GM19035 (cell line): ENCODE measurements at regions not wholly inside any gene's neighbourhood (a gene's known extent, or its start where the extent isn't known, plus 50 kb on each side); places are given as distances from the start of the nearest gene placed in this dataset.
"Not testable (repeated sequence)": the region's sequence is repeated elsewhere in the genome, so short reads cannot be mapped to it uniquely, and the experiment has no call there.

Experiments used
- ATAC-seq: cut with Tn5 transposase; IDR thresholded peaks from one replicate; pipeline ENCODE4 v1.9.1; 2021; ENCODE audit not compliant: unreplicated experiment

DNA sequence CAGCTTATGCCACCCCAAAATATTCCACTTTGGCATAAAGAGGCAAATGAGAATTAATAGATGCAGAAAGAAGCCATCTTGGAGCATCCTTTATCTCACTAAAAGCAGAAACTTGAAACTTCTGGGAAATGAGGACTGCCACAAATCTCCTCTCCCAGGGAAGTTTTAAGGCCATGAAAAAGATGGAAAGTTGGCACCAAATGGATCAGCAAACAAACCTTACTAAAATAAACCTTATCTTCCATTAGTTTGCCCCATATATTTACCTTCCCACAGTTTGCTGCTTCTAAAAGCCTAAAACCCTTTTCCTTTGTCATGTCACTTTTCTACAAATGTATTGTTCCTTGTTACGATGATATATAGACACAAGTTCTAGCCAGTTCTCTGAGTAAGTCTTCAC, 340.0 kb upstream of the USP15 start:
- no peak for ATAC-seq

GRCh38 chr12:61923152-61923551, 337.1 kb upstream of the USP15 start:
- no peak for ATAC-seq

GRCh38 chr12:61934564-61934963, 325.6 kb upstream of the USP15 start:
- ATAC-seq: no peak

- ATAC-seq: no peak
These were observed 320.2 kb upstream of the USP15 start for GRCh38 chr12:61939977-61940376.

GRCh38 chr12:61956545-61956944, 303.7 kb upstream of the USP15 start:
- no peak for ATAC-seq

DNA sequence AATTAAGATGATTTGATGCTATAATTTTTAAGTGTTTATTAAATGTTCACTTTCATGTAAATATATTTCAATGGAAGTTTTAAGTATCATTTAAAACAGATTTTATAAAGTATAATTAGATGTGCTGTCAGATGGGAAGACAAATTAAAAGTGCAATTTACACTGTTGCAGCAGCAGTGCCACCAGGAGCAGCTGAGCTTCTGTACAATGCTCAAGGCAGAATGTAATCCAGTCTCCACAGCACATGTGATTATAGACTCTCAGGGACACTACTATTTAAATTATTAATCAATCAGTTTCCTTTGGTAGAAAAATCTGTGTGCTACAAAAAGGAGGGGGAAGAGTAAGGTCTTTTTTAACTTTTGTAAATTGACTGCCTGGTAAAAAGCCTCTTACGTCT, 285.7 kb upstream of the USP15 start:
- no peak for ATAC-seq

GRCh38 chr12:61985830-61986229, 274.4 kb upstream of the USP15 start:
- no peak for ATAC-seq

DNA sequence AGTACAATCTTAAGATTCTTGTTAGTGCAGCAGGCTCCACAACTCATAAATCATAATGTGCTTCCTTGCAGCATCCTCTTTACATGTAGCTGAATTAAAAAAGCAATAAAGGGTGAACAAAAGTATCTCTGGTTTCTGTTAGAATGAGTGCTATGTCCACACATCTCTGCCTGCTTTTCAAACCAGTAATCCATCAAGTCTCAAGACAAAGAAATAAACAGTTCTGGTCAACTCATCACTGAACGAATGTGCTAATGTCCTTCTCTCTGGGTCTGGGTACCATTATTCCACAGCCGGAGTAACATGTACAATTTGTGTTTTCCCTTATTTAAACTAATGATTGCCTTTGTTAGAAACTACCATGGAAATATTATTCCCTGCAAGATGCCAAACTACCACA, 273.0 kb upstream of the USP15 start:
- ATAC-seq: no peak

DNA sequence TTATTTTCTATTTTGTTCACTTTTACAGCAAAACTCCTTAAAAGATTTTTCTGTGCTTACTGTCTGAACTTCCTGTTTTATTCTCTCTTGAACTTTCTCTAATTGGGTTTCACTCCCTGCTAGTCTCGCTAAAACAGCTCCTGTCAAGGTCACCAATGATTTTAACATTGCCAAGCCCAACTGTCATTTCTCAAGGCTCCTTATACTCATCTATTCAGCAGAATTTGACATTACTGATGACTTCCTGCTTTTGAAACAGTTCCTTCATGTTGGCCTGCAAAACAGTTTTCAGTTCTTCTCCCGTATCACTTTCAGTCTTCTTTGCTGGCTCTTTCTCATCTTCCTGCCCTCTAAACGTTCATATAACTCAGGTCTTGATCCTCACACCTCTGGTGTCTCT, 268.5 kb upstream of the USP15 start:
- ATAC-seq: no peak

GRCh38 chr12:61993734-61994345, 266.4 kb upstream of the USP15 start:
- peak; percentile 64 for ATAC-seq

GRCh38 chr12:61996717-61997116, 263.5 kb upstream of the USP15 start:
- ATAC-seq: no peak

- ATAC-seq: no peak
These were observed 261.4 kb upstream of the USP15 start for GRCh38 chr12:61998791-61999190.

DNA sequence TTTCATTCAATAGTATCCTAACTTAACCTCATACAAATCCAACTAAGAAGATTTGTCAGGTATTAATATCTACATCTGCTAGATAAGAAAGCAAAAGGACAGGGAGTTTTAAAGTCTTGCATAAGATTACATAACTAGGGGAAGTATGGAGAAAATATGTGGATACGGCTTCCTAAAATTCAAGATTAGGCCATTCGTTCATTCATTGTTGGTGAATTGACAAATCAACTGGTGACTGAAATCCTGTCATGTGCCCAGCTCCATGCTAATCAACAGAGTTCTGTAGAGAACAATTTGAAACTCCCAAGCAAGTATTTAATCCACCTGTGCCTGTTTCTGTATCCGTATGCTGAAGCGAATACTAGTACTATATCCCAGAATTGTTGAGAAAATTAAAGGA, 260.9 kb upstream of the USP15 start:
- no peak for ATAC-seq

DNA sequence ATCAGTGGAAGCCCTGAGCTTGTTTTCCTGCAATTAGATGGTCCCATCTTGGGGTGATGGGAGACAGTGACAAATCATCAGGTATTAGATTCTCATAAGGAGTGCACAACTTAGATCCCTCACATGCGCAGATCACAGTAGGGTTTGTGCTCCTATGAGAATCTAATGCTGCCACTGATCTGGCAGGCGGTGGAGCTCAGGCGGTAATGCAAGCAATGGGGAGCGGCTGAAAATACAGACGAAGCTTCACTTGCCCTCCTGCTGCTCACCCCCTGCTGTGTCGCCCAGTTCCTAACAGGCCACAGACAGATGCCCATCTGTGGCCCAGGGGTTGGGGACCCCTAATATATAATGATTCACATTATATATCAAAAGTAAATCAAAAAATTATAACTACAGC, 258.8 kb upstream of the USP15 start:
- ATAC-seq: no peak

- ATAC-seq: no peak
These were observed 257.0 kb upstream of the USP15 start for GRCh38 chr12:62003226-62003625.

DNA sequence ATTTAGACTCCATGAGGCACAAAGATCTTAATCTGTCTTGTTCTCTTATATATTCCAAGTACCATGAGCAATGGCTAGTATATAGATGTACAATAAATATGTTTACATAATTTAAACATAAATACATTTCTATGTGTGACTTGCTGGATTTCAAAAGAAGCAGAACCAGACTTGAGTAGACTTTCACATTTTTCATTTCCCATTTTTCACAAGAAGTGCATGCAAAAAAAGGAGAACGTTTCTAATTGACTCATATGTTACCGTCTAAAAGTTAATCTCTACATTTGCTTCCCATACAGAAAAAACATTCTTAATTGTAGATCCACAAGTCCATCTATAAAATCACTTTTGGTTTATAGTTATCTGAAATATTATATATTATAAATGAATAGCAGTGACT, 256.5 kb upstream of the USP15 start:
- no peak for ATAC-seq

DNA sequence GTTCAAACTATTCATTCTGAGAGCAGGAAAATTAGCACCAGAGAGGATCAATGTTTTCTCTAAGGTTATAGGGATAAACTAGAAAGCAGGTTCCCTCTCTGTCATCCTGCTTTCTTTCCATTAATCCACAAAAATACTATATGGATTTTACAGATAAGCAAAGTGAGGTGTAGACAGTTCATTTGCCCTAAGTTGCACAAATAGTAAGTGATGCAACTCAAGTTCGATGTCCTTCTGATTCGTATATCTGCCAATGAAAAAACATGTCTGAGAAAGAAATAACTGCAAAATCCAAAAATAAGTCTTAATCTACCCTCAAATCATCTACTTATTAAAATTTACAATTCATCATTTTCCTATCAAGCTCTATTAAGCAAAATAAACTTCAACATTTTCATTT, 254.6 kb upstream of the USP15 start:
- ATAC-seq: no peak

- no peak for ATAC-seq
These were observed 254.0 kb upstream of the USP15 start for GRCh38 chr12:62006076-62006732.

- ATAC-seq: no peak
These were observed 251.5 kb upstream of the USP15 start for GRCh38 chr12:62008703-62009102.

- no peak for ATAC-seq
These were observed 250.8 kb upstream of the USP15 start for GRCh38 chr12:62009445-62009844.

DNA sequence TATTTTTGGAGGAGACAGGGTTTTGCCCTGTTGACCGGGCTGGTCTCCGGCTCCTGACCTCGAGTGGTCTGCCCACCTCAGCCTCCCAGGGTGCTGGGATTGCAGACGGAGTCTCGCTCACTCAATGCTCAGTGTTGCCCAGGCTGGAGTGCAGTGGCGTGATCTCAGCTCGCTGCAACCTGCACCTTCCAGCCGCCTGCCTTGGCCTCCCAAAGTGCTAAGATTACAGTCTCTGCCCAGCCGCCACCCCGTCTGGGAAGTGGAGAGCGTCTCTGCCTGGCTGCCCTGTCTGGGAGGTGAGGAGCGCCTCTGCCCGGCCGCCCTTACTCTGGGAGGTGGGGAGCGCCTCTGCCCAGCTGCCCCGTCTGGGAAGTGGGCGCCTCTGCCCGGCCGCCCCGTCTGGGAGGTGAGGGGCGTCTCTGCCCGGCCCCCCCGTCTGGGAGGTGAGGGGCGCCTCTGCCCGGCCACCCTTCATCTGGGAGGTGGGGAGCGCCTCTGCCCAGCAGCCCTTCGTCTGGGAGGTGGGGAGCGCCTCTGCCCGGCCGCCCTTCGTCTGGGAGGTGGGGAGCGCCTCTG, 249.8 kb upstream of the USP15 start:
- ATAC-seq: not testable (repeated sequence)

DNA sequence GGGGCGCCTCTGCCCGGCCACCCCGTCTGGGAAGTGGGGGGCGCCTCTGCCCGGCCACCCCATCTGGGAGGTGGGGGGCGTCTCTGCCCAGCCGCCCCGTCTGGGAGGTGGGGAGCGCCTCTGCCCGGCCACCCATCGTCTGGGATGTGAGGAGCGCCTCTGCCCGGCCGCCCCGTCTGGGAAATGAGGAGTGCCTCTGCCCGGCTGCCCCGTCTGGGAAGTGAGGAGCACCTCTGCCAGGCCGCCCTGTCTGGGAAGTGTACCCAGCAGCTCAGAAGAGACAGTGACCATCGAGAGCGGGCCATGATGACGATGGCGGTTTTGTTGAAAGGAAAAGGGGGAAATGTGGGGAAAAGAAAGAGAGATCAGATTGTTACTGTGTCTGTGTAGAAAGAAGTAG, 249.2 kb upstream of the USP15 start:
- ATAC-seq: not testable (repeated sequence)

GRCh38 chr12:62014330-62014729, 245.9 kb upstream of the USP15 start:
- no peak for ATAC-seq
